HG02623 (cell line): ENCODE measurements at regions not wholly inside any gene's neighbourhood (a gene's known extent, or its start where the extent isn't known, plus 50 kb on each side); places are given as distances from the start of the nearest gene placed in this dataset.

Experiments
- ATAC-seq: cut with Tn5 transposase; IDR thresholded peaks from one replicate; pipeline ENCODE4 v1.9.1; 2021; ENCODE audit warnings: moderate library complexity; ENCODE audit not compliant: unreplicated experiment

GRCh38 chr15:98139337-98139736 lies 178.8 kb downstream of the ARRDC4 start:
- ATAC-seq = no peak

- ATAC-seq = no peak
Measured at GRCh38 chr15:98142572-98142971, 182.1 kb downstream of the ARRDC4 start.

GRCh38 chr15:98143116-98143515 lies 182.6 kb downstream of the ARRDC4 start:
- ATAC-seq = no peak

DNA sequence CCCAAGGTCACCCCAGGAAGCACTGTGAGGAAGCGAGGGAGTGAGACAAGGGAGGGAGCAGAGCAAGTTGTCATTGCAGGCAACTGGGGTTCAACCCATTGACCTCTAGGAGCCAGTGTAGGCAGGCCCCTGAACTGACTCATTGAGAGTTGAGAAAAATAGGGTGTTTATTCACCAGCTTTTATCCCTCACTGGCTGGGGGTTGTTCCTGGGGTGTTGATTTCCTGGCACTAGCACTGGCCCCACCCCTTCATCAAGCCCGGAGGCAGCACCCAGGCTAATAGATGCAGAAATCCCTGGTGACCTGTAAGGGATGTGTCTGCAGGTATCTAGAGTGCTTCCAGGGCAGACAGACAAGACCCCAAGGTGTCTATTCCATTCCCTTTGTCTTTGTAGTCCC lies 183.9 kb downstream of the ARRDC4 start:
- no peak for ATAC-seq

DNA sequence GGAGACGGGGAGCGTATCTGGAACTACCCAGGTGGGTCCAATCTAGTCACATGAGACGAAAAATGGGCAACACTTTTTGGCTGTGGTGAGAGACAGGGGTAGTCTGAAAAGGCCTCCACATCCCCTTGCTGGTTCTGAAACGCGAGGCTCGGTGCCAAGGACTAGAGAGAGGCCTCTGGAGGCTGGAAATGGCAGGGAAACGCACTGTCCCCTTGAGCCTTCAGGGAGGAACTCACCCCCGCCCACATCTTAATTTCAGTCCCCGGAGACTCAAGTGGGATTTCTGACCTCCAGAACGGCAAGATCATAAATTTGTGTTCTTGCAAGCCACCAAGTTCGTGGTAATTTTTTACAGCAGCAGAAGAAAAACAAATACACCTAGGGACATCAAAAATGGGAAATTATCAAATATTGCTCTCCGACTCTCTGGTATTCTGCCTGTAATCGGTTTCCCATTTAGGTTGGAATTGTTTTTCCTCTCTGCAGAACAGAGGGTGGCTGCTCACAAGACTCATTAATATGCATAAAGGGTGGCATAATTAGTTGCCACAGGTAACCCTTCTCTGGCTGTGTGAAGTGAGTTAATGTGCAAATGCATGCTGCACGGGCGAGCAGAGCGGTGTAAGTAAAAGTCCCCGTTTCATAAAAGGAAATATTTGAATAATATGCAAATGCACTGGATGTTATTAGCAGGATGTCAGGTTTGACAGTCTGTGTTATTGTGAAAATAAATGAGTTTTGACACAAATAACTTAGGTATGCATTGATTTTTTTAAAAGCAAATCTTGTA lies 185.7 kb downstream of the ARRDC4 start:
- no peak for ATAC-seq

- no peak for ATAC-seq
Measured at GRCh38 chr15:98147415-98147814, 186.9 kb downstream of the ARRDC4 start.

GRCh38 chr15:98150084-98150483 lies 189.6 kb downstream of the ARRDC4 start:
- no peak for ATAC-seq

DNA sequence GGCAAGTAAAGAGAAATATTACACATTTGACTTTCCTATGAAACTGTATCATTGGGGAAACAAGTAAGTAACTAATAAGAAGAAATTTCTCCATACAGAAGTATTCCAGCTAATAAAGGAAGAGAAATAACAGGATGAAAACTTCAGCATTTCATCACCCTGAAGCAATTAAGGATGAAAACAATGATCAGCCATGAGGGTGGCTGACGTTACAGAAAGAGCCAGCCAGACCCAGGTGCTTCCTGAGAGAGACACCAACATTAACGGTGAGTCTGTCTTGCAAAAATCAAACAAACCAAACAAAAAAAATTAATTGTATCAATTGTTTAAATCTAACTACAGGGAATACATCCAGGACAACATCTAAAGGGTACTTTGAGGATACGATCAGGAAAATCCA lies 190.0 kb downstream of the ARRDC4 start:
- ATAC-seq = no peak

GRCh38 chr15:98151096-98151495 lies 190.6 kb downstream of the ARRDC4 start:
- ATAC-seq = no peak

DNA sequence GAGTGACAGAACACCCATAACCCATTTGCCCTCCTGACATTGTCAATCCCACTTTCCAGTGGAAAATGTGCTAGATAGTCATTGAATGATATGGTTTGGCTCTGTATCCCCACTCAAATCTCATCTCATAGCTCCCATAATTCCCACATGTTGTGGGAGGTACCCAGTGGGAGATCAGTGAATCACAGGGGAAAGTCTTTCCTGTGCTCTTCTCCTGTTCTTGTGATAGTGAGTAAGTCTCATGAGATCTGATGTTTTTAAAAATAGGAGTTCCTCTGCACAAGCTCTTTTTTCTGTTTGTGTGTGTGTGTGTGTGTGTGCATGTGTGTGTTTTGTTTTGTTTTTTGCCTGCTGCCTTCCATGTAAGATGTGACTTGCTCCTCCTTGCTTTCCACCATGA lies 191.7 kb downstream of the ARRDC4 start:
- ATAC-seq = no peak

- ATAC-seq = no peak
Measured at GRCh38 chr15:98154863-98155262, 194.4 kb downstream of the ARRDC4 start.

DNA sequence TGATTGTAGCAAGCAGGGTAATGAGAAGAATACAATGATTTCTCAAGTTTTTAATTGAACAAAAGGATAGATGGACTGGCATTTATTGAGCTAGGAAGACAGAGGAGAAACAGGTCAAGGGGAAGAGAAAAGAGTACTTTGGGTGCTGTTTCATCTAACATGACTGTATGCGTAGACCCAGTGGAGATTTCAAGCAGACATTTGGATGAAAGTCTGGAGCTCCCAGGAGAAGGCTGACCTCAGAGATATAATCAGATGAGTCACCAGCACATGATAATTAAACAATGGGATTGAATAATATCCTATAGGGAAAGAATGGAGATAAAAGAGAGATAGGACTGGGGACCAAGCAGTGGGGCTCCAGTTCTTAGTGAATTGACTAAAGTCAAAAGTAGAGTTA lies 194.9 kb downstream of the ARRDC4 start:
- no peak for ATAC-seq

DNA sequence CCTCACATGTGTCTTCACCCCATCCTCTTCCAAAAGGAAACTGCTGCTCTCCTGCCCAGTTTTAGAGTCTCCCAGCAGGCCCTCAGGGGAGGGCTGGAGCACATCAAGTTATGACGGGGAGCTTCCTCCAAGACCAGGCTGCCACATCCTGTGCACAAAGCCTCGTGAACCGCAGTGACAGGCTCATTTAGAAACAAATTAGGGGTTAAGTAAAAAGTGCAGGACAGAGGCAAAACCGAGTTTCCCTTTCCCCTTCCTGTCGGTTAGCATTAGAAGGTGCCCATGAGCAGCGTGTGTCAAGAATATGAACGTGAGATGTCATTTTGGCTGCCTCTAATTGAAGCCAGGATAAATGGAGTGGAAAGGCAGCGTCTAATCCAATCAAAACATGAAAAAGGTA lies 199.7 kb downstream of the ARRDC4 start:
- ATAC-seq = no peak

- ATAC-seq = no peak
Measured at GRCh38 chr15:98163319-98164045, 203.0 kb downstream of the ARRDC4 start.

DNA sequence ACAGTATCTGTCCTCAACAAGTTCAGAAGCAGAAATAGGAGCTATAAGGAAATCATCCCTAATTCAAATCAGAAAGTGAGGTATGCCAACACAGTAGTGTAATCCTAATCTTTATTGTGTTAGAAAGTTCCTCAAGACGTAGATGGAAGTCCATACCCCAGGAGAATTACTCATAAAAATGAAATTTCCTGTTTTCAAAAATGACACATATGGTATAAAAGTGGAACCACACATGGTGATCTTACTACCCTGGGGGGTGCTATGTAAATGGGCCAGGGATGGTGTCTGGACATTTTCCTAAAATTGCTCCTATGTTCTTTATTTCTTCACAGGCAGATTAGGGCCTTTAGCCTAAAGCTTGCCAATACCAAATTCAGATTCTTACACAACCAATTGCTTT lies 204.1 kb downstream of the ARRDC4 start:
- ATAC-seq = no peak

GRCh38 chr15:98164986-98165385 lies 204.5 kb downstream of the ARRDC4 start:
- no peak for ATAC-seq

DNA sequence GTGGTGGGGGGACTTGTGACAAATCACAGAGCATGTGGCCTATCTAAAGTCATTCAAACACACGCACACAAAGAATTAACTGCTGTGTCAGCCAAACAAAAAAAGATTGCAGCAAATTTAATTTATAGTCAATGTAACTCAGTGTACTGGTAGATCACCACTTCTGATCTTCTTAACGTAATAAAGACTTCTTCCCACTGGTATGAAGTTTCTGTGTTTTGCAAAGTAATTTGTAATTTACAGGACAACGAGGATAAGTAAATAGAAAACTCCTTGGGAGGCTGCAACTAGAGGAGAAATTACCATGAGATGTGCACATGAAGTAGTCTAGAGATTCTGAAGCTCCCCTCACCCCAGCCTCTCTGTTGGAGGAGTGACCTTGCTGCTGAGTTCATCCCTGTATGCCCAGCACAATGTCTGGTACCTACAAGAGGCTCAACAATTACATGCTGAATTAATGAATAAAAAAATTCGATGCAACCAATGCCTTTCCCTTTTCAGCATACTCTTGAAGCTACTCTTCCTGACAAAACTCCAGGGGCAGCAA lies 207.3 kb downstream of the ARRDC4 start:
- ATAC-seq = no peak

DNA sequence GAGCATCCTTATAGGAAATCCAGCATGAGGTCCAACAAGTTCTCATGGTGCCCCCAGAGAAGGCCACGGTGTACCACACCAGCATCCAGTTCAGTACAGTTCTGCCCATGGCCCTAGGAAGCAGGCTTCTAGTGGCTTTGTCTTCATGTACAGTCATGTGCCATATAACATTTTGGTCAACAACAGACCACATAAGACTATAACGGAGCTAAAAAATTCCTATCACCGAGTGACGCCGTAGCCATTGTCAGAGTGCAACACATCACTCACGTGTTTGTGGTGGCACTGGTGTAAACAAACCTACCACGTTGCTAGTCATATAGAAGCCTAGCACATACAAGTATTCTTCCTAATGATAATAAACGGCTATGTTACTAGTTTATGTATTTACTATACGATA lies 209.0 kb downstream of the ARRDC4 start:
- no peak for ATAC-seq

DNA sequence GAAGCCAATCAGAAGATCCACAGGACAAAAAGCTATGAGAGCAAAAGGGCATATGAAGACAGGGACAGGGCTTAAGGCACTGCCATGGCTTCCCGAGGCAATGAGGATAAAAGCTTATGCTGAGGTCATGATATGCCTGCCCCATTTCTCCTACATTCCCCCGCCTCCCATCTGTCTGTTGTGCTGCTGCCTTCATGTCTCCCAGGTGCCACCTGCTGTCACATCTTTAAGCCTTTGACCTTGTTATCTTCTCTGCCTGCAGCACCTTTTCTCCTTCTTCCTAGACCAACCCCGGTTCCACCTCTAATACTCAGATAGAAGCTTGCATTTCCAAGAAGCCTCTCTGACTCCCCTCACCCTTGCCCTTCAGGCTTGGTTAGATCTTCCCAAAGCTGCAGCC lies 213.8 kb downstream of the ARRDC4 start:
- no peak for ATAC-seq

DNA sequence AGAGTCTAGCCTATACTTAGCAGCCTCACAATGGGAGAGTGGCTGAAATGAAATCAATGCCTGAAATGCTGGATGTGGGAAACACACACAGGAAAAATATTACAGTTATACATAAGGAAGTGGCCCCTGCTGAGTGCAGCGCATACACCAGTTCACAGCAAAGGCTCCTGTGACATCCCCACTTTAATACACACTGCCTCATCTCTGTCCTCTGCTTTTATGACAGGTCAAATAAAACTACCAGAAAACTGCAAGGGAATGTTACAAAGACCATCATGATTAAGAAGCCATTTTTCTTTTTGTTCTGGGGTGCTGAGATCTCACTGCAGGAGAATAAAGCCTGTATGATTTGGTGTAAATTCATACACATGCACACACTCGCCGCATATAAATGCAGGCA lies 214.3 kb downstream of the ARRDC4 start:
- no peak for ATAC-seq

DNA sequence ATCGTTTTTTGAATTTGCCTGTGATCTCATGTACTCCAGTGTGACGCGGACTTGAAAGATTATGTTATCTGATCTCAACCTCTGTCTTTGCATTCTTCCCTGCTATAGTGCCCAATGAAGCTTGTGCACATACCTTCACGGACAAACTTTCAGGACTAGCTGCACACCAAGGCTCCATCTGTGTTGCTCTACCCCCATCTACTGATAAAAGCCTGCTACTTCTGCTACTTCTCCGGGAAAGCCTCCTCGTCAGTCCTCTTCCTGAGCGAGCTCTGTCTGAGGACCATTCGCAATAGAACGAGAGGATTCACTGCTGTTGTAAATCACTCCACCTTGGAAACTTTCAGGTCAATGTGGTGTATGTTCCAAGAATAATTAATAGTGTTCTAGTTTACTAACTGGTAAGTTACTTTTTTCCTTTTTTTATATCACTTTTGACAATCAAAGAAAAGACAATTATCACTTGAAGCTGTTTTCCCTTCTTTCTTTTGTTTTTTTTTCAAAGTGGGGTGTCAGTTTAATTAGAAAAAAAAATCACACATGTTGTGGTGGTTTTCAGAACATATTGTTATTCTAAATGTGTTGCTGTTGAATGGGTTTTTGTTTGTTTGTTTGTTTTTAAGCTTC lies 217.6 kb downstream of the ARRDC4 start:
- no peak for ATAC-seq

DNA sequence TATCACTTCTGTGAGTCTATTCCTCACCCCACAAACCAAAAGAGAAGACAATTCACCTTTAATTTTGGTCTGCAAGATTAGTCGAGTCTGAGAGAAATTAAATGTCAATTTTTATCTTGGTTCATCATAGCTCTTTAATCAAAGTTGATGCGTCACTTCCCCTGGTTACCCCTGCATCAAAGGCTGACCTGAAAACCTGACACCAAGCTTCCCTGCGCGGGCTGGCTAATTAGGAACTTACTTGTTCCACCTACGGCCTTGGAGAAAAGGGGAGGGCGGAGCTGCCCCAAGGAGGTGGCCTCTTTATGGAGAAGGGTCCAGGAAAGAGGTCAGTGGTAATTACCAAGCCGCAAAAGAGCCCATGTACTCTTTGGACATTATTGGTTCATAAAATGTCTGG lies 218.4 kb downstream of the ARRDC4 start:
- no peak for ATAC-seq
